C4-2B (cell line): ENCODE measurements at regions not wholly inside any gene's neighbourhood (a gene's known extent, or its start where the extent isn't known, plus 50 kb on each side); places are given as distances from the start of the nearest gene placed in this dataset.

ENCODE experiments used
- CTCF ChIP-seq: fragments of 450-650 bp; conservative IDR thresholded peaks from 2 replicates; pipeline ENCODE4 v1.5.1; 2017; ENCODE audit warnings: mild to moderate bottlenecking
- ZFX ChIP-seq: fragments of 450-650 bp; IDR thresholded peaks from 2 replicates; pipeline ENCODE4 v1.6.1; 2017

GRCh38 chr20:24106150-24106800, 117.7 kb upstream of the GGTLC1 start:
- TF ChIP-seq CTCF, result no peak
- TF ChIP-seq ZFX, result no peak
